HepG2 (cell line): ENCODE measurements at regions not wholly inside any gene's neighbourhood (a gene's known extent, or its start where the extent isn't known, plus 50 kb on each side); places are given as distances from the start of the nearest gene placed in this dataset.

Experiments
- ATF7 ChIP-seq, 2 experiments: fragments of 450-650 bp in 1 of 2; sonication (generic) in 1 of 2; formaldehyde crosslinking in 1 of 2; IDR thresholded peaks; 2 replicates each; pipeline versions ENCODE4 v1.4.0 to v1.6.1; 2016 to 2020; ENCODE audit warnings: antibody characterized with exemption in 1 of 2, mild to moderate bottlenecking in 1 of 2, missing genetic modification reagents in 1 of 2
- HNRNPK ChIP-seq: fragments of 200-400 bp; formaldehyde crosslinking; IDR thresholded peaks from 2 replicates; pipeline ENCODE4 v1.6.1; 2018; ENCODE audit warnings: low read length, low read depth, moderate library complexity, mild to moderate bottlenecking; ENCODE audit not compliant: poor library complexity, severe bottlenecking
- HNRNPUL1 ChIP-seq: fragments of 200-400 bp; formaldehyde crosslinking; IDR thresholded peaks from 2 replicates; pipeline ENCODE4 v1.6.1; 2017; ENCODE audit warnings: low read depth, mild to moderate bottlenecking, low read length, moderate library complexity
- HOXA7 ChIP-seq: sonication (generic); formaldehyde crosslinking; IDR thresholded peaks from 2 replicates; pipeline ENCODE4 v1.8.1; 2022; ENCODE audit warnings: mild to moderate bottlenecking, missing genetic modification reagents, moderate library complexity
- ZBTB42 ChIP-seq: sonication (generic); formaldehyde crosslinking; IDR thresholded peaks from 2 replicates; pipeline ENCODE4 v1.5.0; 2020; ENCODE audit warnings: mild to moderate bottlenecking, missing genetic modification reagents
- ZNF546 ChIP-seq: sonication (generic); formaldehyde crosslinking; conservative IDR thresholded peaks from 2 replicates; pipeline ENCODE4 v1.8.1; 2023; ENCODE audit warnings: mild to moderate bottlenecking, missing genetic modification reagents
- ZNF720 ChIP-seq: sonication (generic); formaldehyde crosslinking; IDR thresholded peaks from 2 replicates; pipeline ENCODE4 v1.4.0; 2020; ENCODE audit warnings: missing genetic modification reagents
- ZNF850 ChIP-seq: sonication (generic); formaldehyde crosslinking; conservative IDR thresholded peaks from 2 replicates; pipeline ENCODE4 v1.9.0; 2021; ENCODE audit warnings: mild to moderate bottlenecking, missing genetic modification reagents
- ZSCAN22 ChIP-seq: sonication (generic); formaldehyde crosslinking; IDR thresholded peaks from 2 replicates; pipeline ENCODE4 v1.4.0; 2020; ENCODE audit warnings: mild to moderate bottlenecking, missing genetic modification reagents
- TF ChIP-seq, protein P1 (sequence below): sonication (generic); formaldehyde crosslinking; IDR thresholded peaks from 2 replicates; pipeline ENCODE4 v1.5.0; 2020; ENCODE audit warnings: missing genetic modification reagents
- TF ChIP-seq, protein P2 (sequence below): sonication (generic); formaldehyde crosslinking; IDR thresholded peaks from 2 replicates; pipeline ENCODE4 v1.9.0; 2022; ENCODE audit warnings: low read depth, missing genetic modification reagents
- TF ChIP-seq, protein P3 (sequence below): IDR thresholded peaks from 2 replicates; pipeline ENCODE4 v1.6.1; 2016; ENCODE audit warnings: control low read depth
- TF ChIP-seq, protein P4 (sequence below): sonication (generic); formaldehyde crosslinking; IDR thresholded peaks from 2 replicates; pipeline ENCODE4 v1.4.0; 2020; ENCODE audit warnings: mild to moderate bottlenecking, missing genetic modification reagents
- TF ChIP-seq, protein P5 (sequence below), 2 experiments: sonication (generic) in 1 of 2; formaldehyde crosslinking in 1 of 2; IDR thresholded peaks; 2 replicates each; pipeline versions ENCODE4 v1.4.0 to v1.6.1; 2016 to 2020; ENCODE audit warnings: borderline replicate concordance in 1 of 2, low read depth in 1 of 2, mild to moderate bottlenecking in 1 of 2, missing genetic modification reagents in 1 of 2

DNA sequence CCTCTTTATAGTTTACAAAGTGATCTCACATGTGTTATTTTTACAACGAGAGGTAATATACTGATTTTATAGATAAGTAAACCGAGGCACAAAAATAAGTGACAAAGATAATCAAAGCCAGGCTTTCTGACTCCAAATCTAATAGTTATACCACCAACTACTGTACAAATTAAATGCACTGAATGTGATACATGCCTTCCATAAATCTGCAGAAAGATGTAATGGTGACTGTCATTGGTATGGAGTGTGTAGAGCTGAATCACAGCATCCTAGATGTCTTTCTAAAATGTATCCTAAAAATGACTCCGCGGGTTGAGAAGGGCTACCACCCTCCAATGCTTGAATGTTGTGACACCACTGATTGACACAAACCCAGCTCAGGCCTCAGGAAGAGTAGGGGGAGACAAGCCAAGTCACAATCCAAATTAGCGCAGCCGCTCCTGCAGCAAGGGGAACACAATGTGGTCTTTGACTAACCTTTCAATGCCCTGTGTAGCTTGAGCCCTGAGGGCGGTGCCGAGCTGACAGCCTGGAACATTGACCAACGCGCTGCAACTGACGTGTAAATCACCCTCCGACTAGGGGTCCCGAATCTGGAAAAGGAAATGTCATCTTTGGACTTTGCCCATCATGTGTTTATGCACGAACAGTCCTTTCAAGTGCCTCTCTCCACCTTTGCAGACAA, 136.8 kb downstream of the OLIG3 start (continued):
- TF ChIP-seq, protein P1, sequence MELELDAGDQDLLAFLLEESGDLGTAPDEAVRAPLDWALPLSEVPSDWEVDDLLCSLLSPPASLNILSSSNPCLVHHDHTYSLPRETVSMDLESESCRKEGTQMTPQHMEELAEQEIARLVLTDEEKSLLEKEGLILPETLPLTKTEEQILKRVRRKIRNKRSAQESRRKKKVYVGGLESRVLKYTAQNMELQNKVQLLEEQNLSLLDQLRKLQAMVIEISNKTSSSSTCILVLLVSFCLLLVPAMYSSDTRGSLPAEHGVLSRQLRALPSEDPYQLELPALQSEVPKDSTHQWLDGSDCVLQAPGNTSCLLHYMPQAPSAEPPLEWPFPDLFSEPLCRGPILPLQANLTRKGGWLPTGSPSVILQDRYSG (CRISPR knock-in tag), result peak; percentile 68; the same call in 1 of the 2 replicates
- TF ChIP-seq ZBTB42 (CRISPR knock-in tag), result 0 out of 2 replicates have a peak, but pooled peaks have one; percentile 49
- 0 out of 2 replicates have a peak, but pooled peaks have one; percentile 21 for TF ChIP-seq ZSCAN22 (CRISPR knock-in tag)
- TF ChIP-seq ATF7 (IDR thresholded peaks at IDR 0.05), result peak; percentile 47; the same call in 1 of the 2 replicates
- TF ChIP-seq ATF7 (CRISPR knock-in tag; IDR thresholded peaks at IDR 0.05), result peak; percentile 92
- TF ChIP-seq HOXA7 (CRISPR knock-in tag), result no peak
- TF ChIP-seq, protein P2, sequence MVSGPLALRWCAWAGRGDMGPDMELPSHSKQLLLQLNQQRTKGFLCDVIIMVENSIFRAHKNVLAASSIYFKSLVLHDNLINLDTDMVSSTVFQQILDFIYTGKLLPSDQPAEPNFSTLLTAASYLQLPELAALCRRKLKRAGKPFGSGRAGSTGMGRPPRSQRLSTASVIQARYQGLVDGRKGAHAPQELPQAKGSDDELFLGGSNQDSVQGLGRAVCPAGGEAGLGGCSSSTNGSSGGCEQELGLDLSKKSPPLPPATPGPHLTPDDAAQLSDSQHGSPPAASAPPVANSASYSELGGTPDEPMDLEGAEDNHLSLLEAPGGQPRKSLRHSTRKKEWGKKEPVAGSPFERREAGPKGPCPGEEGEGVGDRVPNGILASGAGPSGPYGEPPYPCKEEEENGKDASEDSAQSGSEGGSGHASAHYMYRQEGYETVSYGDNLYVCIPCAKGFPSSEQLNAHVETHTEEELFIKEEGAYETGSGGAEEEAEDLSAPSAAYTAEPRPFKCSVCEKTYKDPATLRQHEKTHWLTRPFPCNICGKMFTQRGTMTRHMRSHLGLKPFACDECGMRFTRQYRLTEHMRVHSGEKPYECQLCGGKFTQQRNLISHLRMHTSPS (CRISPR knock-in tag), result no peak
- TF ChIP-seq HNRNPK, result no peak
- TF ChIP-seq ZNF546 (CRISPR knock-in tag), result no peak
- TF ChIP-seq, protein P3, sequence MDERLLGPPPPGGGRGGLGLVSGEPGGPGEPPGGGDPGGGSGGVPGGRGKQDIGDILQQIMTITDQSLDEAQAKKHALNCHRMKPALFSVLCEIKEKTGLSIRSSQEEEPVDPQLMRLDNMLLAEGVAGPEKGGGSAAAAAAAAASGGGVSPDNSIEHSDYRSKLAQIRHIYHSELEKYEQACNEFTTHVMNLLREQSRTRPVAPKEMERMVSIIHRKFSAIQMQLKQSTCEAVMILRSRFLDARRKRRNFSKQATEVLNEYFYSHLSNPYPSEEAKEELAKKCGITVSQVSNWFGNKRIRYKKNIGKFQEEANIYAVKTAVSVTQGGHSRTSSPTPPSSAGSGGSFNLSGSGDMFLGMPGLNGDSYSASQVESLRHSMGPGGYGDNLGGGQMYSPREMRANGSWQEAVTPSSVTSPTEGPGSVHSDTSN (CRISPR knock-in tag), result peak; percentile 82
- no peak for TF ChIP-seq ZNF720 (CRISPR knock-in tag)
- TF ChIP-seq HNRNPUL1, result no peak; the same call in 1 of the 2 replicates
- TF ChIP-seq, protein P4, sequence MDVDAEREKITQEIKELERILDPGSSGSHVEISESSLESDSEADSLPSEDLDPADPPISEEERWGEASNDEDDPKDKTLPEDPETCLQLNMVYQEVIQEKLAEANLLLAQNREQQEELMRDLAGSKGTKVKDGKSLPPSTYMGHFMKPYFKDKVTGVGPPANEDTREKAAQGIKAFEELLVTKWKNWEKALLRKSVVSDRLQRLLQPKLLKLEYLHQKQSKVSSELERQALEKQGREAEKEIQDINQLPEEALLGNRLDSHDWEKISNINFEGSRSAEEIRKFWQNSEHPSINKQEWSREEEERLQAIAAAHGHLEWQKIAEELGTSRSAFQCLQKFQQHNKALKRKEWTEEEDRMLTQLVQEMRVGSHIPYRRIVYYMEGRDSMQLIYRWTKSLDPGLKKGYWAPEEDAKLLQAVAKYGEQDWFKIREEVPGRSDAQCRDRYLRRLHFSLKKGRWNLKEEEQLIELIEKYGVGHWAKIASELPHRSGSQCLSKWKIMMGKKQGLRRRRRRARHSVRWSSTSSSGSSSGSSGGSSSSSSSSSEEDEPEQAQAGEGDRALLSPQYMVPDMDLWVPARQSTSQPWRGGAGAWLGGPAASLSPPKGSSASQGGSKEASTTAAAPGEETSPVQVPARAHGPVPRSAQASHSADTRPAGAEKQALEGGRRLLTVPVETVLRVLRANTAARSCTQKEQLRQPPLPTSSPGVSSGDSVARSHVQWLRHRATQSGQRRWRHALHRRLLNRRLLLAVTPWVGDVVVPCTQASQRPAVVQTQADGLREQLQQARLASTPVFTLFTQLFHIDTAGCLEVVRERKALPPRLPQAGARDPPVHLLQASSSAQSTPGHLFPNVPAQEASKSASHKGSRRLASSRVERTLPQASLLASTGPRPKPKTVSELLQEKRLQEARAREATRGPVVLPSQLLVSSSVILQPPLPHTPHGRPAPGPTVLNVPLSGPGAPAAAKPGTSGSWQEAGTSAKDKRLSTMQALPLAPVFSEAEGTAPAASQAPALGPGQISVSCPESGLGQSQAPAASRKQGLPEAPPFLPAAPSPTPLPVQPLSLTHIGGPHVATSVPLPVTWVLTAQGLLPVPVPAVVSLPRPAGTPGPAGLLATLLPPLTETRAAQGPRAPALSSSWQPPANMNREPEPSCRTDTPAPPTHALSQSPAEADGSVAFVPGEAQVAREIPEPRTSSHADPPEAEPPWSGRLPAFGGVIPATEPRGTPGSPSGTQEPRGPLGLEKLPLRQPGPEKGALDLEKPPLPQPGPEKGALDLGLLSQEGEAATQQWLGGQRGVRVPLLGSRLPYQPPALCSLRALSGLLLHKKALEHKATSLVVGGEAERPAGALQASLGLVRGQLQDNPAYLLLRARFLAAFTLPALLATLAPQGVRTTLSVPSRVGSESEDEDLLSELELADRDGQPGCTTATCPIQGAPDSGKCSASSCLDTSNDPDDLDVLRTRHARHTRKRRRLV, result no peak; the same call in 1 of the 2 replicates
- no peak for TF ChIP-seq ZNF850
- TF ChIP-seq, protein P5, sequence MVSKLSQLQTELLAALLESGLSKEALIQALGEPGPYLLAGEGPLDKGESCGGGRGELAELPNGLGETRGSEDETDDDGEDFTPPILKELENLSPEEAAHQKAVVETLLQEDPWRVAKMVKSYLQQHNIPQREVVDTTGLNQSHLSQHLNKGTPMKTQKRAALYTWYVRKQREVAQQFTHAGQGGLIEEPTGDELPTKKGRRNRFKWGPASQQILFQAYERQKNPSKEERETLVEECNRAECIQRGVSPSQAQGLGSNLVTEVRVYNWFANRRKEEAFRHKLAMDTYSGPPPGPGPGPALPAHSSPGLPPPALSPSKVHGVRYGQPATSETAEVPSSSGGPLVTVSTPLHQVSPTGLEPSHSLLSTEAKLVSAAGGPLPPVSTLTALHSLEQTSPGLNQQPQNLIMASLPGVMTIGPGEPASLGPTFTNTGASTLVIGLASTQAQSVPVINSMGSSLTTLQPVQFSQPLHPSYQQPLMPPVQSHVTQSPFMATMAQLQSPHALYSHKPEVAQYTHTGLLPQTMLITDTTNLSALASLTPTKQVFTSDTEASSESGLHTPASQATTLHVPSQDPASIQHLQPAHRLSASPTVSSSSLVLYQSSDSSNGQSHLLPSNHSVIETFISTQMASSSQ (IDR thresholded peaks at IDR 0.05; ENCODE audit: low read depth), result peak; percentile 72; the same call in 1 of the 2 replicates
- TF ChIP-seq, protein P5 (CRISPR knock-in tag; IDR thresholded peaks at IDR 0.05; ENCODE audit: borderline replicate concordance), result peak; percentile 96
